ENCODE measurements at regions not wholly inside any gene's neighbourhood (a gene's known extent, or its start where the extent isn't known, plus 50 kb on each side); places are given as distances from the start of the nearest gene placed in this dataset.

DNA sequence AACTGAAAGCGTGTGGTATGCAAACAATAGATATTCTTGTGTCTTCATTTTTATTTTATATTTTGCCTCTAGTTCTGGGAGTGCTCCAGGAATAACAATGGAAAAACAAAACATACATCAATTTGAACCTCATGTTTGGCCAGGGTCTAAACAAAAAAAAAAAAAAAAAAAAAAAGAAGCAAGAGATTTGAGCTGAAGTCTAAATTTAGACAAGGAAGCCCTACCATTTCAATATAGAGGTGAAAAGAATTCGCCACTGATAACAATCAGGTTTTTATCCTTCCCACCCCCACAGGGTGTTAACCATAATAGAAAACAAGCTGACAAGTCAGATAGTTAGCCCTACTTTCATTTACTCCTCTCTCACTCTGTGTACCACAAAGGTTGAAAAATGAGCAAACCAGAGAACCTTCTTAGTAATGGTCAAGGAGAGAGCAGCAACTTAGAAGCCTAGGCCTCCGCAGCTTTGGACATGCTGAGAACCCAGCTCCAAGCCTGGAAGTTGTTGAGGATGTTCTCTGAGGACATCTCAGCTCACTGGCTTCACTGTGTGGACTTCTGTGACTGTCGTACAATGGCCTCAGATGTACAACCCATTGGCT, 118.2 kb upstream of the HMHB1 start:
- DNase-seq (ENCODE audit: low read depth) = no peak

DNA sequence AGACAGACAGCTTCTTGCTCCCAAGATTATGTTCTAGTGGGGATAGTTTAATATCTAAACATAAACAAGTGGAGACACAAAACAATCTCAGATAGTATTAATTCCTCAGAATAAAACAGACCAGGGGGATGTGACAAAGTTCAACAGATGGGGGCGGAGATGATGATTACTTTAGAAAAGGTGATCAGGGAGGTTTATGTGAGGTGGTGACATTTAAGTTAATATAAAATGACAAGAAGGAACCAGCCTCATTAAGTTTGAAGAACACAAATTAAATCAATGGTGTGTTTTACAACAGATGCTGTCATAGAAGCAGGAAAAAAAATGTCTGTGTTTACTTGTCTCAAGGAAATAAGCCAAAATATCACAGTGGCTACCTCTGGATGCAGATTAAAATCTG, 119.6 kb upstream of the HMHB1 start:
- DNase-seq (ENCODE audit: low read depth) = no peak

DNA sequence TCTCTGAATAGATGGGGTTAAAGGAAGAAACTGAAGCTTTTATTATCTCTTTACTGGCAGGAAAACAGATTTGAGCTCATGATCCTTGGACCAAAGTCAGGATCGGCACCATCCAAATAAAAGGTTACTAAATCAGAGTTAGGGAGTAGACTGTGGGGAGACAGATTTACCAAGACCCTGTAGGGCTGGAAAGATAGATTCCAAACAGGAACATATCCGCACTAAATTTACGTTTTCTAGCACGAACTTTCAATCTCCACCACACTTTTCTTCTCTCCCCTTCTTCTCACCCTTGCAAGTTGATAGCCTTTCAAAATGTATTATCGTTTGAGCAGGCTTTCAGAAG, 120.0 kb upstream of the HMHB1 start:
- no peak for DNase-seq (ENCODE audit: low read depth)

DNA sequence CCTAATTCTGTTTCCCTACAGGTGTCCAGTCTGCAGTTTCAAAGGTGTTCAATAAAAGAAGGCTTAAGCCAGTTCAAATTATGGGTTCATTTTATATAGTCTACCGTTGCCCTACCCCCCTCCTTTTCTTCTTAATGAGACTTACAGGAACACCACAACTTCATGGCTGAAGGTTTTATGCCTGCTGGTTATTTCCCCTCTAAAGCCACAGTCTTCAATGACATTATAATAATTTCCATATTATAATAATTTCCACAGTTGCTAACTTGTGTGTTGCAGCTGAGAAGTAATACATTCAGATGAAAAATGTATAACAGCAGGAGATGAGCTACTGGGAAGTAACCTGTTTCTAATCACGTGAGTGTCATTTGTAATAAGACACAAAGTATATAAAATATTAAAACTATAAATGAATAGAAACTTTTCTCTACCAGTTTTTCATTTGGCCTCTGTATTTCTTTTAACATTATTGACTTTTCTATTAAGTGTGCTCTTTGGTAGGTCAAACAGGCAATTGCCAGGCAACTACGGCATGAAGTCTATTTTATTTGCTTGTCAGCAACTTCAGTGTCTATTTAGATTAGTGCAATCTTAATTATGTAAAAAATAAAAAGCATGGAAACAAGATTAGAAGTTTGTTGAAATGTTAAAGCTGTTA, 120.5 kb upstream of the HMHB1 start:
- no peak for DNase-seq (ENCODE audit: low read depth)

DNA sequence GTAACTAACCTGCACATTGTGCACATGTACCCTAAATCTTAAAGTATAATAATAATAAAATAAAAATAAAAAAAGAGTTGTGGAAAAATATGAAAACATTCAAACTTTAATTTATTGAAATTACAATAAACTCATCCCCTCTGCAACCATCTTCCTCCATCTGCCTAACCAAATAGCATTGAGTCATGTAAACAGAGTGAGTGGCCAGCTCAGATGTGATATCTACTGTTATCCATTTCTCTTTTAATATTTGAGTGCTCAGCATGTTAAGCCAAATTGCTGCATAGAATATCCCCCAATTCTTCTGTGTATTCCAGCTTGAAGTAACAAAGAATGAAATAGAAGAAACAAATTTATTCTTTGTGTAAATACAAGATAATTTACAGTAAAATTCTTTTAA, 124.4 kb upstream of the HMHB1 start:
- no peak for DNase-seq (ENCODE audit: low read depth)

DNA sequence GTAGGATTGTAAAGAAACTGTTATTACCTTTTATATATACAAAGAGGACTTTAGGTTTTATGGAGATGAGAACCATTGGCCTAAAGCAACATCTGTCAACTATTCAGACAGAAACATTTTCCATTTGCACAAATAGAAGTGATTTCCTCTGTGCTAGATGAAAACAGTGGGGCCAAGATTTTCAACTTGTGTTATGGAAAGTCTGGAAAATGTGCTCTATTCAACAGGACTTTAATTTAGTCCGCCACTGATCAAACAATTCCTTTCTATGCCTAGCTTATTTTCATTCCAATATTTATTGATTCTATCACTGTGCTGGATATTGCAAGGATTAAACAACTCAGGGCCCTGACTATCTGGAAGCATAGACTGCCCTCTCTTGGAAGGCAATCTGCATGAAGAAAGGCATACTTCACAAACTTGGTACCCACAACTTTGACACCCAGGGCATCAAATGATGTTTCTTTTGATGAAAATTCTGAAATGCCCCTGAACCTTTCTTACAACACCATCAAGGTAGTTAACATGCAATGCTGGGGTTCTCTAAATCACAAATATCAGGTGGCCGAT, 126.6 kb upstream of the HMHB1 start:
- DNase-seq (ENCODE audit: low read depth) = no peak

DNA sequence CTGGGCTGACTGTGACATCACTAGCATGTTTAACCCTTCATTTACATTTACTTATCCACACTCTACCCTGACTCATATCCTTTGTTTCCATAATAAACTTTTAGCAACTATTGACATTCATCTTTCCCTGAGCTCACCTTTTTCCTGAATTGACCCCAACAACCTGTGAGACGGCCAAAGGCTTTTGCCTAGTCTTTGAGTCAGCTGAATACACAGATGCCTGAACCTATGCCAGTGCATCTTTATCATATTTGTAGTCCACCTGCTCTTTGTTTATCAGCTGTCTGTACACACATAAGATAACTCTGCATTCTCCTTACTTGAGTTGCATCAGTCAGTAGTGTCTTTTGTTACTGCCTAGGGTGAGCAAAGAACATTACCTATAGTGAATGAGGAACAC, 128.5 kb upstream of the HMHB1 start:
- no peak for DNase-seq (ENCODE audit: low read depth)

DNA sequence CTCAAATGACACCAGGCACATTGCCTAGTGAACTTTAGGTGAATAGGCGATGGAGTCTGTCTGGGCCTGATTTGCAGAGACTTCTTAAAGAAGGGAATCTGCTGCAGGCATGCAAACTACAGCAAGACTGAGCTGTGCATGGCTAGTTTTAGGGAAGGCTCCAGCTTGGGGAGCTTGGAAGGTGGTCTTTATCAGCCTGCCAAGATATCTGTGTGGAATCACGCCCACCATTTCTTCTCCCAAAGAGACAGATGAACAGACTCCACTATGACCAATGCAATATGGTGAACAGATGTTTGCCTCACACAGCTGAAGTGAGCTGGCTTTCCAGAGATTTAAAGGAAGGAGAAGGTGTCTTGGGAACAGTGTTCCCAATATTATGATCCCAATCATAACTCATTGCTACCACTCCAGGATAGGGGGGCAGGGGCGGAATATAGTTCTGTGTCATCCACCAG, 129.0 kb upstream of the HMHB1 start:
- DNase-seq (ENCODE audit: low read depth) = no peak

DNA sequence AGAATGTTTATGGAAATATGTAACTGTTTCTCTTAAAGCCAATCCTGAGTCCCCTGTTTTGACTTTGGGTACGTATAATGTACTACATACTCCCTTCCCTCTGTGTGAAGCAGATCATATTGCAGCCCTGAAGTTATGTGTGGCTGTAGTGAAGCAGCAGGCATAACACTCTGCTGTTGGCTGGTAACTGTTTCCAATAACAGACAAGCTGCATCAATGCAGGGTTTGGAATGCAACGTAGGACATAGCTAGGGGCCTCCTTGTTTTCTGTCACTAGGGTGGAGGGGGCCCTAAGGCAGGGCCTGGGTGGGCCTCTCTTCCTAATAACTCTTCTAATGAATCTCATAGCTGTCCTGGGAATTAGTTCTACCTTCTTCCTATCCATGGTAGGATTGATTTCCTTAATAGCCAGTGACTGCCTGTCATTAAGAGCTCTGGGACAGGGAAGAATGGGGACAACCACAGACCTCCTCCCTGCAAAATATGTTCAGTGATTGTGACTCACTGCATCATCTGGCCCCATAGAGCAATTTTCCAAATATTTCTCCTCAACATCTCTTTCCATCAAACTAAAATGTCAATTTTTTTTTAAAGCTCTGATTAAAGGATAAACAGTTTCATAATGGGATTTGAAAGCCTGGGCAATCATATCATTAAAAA, 129.6 kb upstream of the HMHB1 start:
- peak; percentile 35 for DNase-seq (ENCODE audit: low read depth)

DNA sequence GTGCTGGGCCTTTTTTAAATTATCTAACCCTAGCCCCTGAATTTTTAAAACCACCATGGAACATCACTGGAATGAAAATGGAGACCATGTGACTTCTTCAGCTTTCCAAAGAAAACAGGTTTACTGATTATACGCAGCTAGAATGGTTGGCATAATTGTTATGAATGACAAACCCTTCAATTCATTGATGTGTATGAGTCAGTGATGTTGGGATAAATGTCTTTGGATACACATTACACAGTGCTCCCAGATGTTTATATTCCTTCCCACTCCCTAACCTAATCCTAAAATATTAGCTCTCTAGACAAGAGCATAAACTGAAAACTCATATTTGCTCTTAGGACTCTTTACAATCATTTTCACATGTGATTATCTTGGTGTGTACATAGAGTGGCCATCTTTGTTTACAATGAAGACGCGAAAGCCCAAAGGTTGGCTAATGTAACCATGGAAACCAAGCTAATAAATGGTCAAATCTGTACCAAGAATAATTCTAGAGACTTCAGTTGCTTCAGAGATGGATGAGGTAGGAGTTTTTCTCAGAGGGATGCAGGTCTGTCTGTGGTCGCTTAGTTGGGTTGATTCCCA, 131.2 kb upstream of the HMHB1 start:
- no peak for DNase-seq (ENCODE audit: low read depth)

DNA sequence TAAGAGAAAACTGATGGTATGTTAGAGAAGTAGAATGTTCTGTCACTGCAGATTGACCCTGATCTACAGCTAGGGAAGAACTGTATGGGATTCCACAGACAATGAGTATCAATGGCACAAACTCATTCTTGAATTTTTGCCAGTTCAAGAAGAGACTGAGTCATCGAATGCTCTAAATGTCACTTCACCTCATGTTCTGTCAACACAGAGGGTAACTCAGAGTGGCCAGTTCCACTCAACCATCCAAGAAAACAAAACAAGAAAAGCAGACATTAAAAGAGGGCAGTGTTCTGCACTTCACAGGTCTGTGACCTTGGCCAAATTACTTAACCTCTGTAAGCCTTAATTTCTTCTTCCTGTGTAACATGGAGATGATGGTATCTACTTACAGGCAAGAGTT, 132.2 kb upstream of the HMHB1 start:
- no peak for DNase-seq (ENCODE audit: low read depth)

DNA sequence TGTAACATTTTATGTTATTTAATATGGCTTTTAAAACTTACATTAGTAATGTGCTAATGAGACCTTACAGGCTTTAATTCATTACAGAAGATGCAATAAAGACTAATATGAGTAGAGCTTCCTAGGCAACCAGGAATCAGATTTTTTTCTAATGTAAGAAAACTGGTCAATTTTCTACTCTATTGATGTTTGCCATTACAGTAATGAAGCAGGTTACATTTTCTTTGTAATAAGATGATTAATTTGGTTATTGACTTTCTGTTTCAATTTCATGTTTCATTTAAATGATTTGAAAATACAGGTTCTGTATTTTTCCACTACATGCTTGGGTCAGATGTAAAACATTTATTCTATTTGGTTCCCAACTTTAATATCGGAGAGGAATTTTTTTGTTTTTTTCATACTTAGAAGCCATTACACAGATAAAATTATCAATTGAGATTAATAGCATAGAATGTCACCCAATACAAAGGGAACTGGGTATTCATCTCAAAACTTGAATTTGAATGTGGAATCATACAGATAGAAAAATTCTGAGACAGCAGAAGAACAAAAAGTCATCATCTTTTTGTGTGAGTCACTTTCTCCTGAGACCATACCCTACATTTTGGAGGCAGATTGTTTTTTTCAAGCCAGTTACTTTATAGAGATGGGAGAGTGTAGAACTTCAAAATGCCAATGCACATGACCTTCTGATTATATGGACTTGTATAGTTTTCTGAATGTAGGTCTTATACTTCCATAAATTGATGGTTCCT, 133.6 kb upstream of the HMHB1 start:
- DNase-seq (ENCODE audit: low read depth) = no peak

DNA sequence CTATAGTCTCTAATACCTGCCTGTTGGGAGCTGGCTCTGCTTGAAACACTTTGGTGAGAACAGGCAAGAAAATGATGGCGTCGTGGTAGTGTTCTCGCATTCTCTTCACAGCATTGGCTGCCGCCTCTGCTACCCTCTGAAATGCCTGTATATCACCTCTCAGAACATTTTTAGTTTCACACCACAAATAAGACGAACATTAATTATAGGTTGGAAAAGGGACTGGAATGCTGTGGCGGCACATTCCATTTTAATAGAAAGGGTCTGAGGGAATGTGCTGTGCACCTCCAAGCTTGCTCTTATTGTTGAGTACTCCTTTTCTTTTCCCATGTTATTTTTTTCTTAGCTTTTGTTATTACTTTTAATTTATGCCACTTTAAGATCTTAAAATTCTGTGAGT, 134.6 kb upstream of the HMHB1 start:
- DNase-seq (ENCODE audit: low read depth) = no peak

DNA sequence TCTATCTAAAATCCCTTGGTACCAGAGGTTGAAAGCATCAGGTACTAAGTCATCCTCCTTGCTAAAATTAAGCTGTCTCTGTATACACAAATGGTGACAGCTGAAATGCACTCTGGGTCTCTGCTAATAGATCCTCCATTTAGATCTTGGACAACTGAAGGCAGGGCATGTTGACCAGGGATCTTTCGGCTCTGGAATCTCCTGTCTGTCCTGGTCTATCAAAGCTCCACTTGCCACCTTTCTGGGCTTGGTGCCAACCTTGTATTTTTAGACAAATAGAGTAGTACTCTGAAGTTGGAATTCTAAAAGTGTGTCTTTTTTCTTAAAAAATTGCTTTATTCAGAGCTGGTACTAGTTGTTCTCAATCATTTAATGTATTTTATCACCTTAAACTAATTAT, 135.2 kb upstream of the HMHB1 start:
- DNase-seq (ENCODE audit: low read depth) = no peak

DNA sequence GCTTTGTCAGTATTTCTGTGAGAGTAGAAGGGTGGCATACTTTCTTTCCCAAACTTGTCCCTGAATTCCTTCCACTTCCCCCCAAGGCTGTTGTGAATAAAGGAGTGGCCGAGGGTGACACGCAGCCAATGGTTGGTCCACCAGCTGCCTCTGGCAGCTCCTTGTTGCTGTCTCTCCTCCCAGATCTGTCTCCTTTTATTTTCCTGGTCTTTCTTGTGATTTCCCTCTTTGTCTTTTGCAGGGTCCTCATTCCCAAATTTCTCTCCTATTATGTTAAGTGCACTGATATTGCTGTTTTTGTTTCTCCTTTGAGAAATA, 137.5 kb upstream of the HMHB1 start:
- no peak for DNase-seq (ENCODE audit: low read depth)

DNA sequence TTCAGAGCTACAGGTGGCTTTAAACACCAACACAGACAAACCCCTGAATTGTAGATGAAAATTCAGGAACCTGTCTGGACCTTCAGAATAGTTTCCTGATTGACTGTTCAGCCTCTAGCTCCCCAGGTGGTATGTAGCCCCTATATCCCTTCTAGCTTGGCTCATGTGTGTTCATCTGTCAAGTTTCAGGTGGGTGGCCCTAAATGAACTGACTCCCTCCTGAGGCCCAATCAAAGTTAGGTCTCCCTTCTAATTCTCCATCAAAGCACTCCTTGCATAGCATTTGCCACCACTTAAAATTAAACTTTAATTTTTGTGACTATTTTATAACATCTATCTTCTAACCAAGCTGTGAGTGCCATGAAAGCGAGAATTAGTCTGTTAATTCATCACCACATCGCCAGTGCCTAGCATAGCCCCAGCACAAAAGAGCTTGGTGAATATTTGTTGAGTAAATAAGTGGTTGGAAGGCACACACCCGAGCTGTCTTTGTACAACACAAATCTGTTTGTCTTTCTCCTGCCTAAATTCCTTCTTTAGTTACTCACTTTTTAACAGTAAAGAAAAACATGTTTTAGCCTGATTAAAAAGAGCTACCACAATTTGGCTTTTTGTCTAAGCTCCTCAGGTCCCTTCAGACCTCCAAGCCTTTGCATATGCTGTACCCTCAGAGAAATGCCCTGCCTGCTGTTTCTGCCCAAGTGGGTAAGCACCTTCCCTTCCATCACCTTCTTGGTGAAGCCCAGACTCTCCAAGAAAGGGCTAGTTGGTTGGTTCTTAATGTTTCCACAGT, 138.1 kb upstream of the HMHB1 start:
- DNase-seq (ENCODE audit: low read depth) = no peak

DNA sequence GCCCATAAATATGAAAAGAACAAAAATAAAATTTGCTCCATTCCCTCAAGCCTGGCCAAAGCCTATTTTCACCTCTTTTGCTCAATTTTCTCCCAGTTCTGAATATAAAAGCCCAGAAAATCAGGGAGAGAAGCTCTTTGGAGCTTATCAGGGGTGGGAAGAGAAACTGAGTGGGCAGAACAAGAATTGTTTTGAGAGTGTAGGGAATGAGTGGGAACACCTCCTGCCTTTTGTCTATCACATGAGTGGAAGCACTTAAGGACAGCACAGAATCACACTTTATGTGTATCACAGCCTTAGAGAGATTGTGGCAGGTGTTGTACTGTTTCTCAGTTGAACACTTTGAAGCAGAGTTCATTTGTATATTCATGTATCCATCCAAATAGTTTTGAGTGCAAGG, 139.2 kb upstream of the HMHB1 start:
- DNase-seq (ENCODE audit: low read depth) = no peak

DNA sequence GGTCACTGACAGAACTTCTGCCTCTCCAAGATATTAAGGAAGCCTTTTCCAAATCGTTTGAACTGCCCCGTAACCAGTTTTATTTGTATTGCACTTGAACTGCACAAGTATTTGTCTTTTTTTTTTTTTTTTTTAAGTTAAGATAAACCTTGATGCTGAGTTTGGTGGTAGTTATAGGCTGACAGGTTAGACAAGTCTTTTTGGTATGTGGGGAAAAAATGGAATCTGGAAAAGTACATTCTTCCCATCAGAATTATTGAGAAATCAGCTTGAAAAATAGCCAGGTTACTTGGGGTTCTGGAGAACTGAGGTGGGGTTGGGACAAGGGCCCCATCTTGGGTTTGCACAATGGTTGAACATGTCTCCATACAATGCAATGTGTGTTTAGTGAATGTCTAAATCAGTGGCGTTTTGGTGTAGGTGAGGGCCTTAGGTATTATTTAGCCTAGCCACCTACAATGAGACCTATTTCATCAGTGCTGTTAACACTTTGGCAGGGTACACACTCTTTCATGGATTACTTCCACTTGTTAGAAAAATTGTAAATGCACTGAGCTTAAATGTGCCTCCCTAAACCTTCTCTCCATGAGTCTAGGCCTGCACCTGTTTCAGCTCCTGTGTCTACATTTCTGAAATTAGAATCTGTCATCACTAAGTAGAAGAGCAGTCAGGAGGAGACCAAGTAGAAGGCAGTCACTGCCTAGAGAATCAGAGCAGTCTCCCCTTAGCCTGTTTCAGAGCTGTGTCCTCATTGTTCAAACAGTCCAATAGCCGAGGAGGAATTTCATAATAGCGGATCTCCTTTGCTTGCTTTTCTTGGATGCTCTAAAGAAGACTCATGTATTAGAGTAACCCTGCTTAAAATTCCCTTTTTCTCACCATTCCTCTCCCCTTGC, 140.0 kb upstream of the HMHB1 start:
- DNase-seq (ENCODE audit: low read depth) = no peak

DNA sequence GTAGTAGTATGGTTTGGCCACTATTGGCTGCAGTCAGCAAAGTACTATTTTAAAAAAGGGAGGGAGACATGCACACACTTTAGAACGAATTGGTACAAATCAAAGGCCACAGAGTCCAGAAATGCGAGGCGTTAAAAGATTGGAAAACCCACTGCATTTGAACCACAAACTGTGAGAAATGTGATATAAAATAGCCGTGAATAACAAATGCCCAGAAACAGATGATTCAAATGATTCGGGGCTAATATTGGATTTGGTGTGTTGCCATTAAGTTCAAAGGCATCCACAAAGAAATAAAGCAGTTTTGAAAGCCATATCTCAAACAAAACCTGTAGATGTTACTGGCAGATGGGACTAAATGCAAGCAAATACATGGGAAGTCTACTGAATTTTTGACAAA, 140.9 kb upstream of the HMHB1 start:
- DNase-seq (ENCODE audit: low read depth) = no peak

DNA sequence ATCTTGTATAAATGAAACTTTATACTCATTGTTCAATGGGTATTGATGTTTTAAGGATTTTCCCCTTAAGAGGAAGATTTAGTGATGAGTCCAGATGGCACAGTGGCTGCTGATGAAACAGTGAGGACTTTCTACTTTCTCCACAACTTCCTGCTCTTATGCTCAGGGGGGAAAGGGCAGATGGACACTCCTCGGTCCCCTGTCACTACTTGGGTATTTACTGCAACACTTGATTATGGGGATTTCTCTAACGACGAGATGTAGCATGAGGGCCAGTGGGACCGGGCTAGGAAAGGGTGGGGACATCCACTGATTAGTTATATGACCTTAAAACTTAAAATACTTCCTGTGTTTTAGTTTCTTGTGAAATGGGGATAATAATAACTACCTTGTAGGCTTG, 146.1 kb upstream of the HMHB1 start:
- no peak for DNase-seq (ENCODE audit: low read depth)

DNA sequence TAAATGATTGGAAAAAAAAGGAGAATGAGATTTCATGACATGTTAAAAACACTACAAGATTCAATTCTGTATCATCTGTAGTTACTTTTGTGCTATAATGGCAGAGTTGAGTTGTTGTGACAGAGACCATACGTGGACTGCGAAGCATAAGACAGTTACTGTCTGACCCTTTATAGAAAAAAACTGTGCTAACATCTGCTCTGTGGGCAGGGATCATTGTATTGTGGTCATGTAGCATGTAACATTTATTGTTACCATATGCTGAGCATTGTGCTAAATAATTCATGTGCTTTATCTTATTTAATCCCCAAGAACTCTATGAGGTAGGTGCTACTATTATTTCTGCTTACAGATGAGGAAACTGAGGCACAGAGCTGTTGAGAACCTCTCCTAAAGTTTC, 147.3 kb upstream of the HMHB1 start:
- no peak for DNase-seq (ENCODE audit: low read depth)

Data from GM04503 (cell line).